ENCODE measurements at regions not wholly inside any gene's neighbourhood (a gene's known extent, or its start where the extent isn't known, plus 50 kb on each side); places are given as distances from the start of the nearest gene placed in this dataset.

DNA sequence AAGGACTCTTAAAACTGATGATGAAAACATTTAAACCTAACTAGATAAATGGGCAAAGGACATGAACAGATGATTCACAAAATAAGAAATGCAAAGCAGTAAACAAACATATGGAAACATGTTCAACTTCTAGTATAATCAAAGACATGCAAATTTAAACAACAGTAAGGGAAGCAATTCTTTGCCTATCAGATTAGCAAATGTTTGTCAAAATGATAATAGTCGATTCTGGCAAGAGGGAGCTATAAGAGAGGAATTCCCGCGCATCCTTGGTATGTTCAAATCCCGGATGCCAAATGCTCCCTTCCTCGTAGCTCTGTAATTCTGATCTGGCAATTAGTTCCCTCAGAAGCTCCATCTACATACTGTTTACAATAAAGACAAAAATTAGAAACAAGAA, 320.5 kb downstream of the PHKB start:
- TF ChIP-seq REST (IDR thresholded peaks at IDR 0.05; ENCODE audit: insufficient read depth in 1 of 2, low read depth in 2 of 2, low read length in 1 of 2), result no peak
- TF ChIP-seq CTCF (IDR thresholded peaks at IDR 0.05), result no peak
